Endothelial cell of umbilical vein (primary cell): ENCODE measurements at regions not wholly inside any gene's neighbourhood (a gene's known extent, or its start where the extent isn't known, plus 50 kb on each side); places are given as distances from the start of the nearest gene placed in this dataset. TPM values are rescaled to one million over a fixed set of nuclear protein-coding genes. Genes with fewer than 3 reads are reported as not detected.

Source experiments
- BruUV-seq: library from RNA; stranded (reverse); fragments of 400-500 nt; replicated peaks from 2 replicates; lab custom pipeline; 2021; lab: Mats Ljungman, UMichigan
- CTCF ChIA-PET: fragments of 300-600, 350-600 bp; sonication (Branson Sonifier 250); formaldehyde crosslinking; loops from one replicate; lab custom pipeline; 2021; ENCODE audit warnings: antibody characterized with exemption, inconsistent platforms; lab: Charles Lee
- POLR2A ChIA-PET: fragments of 300-600, 350-600 bp; sonication (Branson Sonifier 250); formaldehyde crosslinking; loops from one replicate; lab custom pipeline; 2021; ENCODE audit warnings: antibody characterized with exemption, inconsistent platforms; lab: Charles Lee
- DNase-seq: peaks from one replicate; pipeline ENCODE4 v3.0.0-alpha.2; 2011; ENCODE audit warnings: low read depth, low spot score
- FAIRE-seq: peaks from 2 replicates; lab custom pipeline; 2011; peaks lifted over from hg19 to GRCh38; lab: Jason Lieb, UNC
- H2AFZ ChIP-seq: 2 replicates; pipeline ENCODE4 v1.6.0; 2012; ENCODE audit warnings: low read depth, low read length, control low read depth, inconsistent platforms
- H3K27ac ChIP-seq: 2 replicates; pipeline ENCODE4 v1.5.1; 2011; ENCODE audit warnings: low read depth, mild to moderate bottlenecking, control low read depth, low read length, moderate library complexity; ENCODE audit not compliant: insufficient read depth
- H3K27me3 ChIP-seq, 2 experiments: 2 replicates each; pipeline versions ENCODE4 v1.6.0 to v1.6.1; 2011; ENCODE audit warnings: low read length in 2 of 2, mixed read lengths in 1 of 2; ENCODE audit not compliant: control insufficient read depth in 2 of 2, insufficient read depth in 2 of 2
- H3K36me3 ChIP-seq, 2 experiments: 2 replicates in 1 of 2; 3 replicates in 1 of 2; pipeline ENCODE4 v1.5.1; 2011; ENCODE audit warnings: low read length in 2 of 2, mild to moderate bottlenecking in 1 of 2, moderate library complexity in 1 of 2; ENCODE audit not compliant: control insufficient read depth in 2 of 2, insufficient read depth in 2 of 2; ENCODE audit errors: extremely low read depth in 1 of 2
- H3K4me1 ChIP-seq: 3 replicates; pipeline ENCODE4 v1.5.1; 2011; ENCODE audit warnings: mild to moderate bottlenecking, low read length; ENCODE audit not compliant: control insufficient read depth, insufficient read depth; ENCODE audit errors: extremely low read depth
- H3K4me2 ChIP-seq: 2 replicates; pipeline ENCODE4 v1.6.1; 2011; ENCODE audit warnings: low read length, control low read depth, mixed read lengths; ENCODE audit not compliant: insufficient read depth
- H3K4me3 ChIP-seq, 3 experiments: fragments of 200-600 bp in 1 of 3; sonication (generic), shearing (Covaris generic) in 1 of 3; replicated peaks in 1 of 3; 2 replicates each; pipeline ENCODE4 v1.5.1; 2011 to 2016; ENCODE audit warnings: control low read depth in 3 of 3, low read length in 3 of 3, mild to moderate bottlenecking in 2 of 3, inconsistent platforms in 1 of 3, low read depth in 1 of 3, moderate library complexity in 1 of 3; ENCODE audit not compliant: insufficient read depth in 1 of 3
- H3K79me2 ChIP-seq: 2 replicates; pipeline ENCODE4 v1.6.0; 2012; ENCODE audit warnings: low read length, inconsistent platforms; ENCODE audit not compliant: control insufficient read depth, insufficient read depth
- H3K9ac ChIP-seq: replicated peaks from 2 replicates; pipeline ENCODE3; 2011; ENCODE audit warnings: low read length, control low read depth; ENCODE audit not compliant: insufficient read depth; ENCODE audit errors: extremely low read depth
- H3K9me1 ChIP-seq: replicated peaks from 3 replicates; pipeline ENCODE4 v1.6.0; 2011; ENCODE audit warnings: mild to moderate bottlenecking, low read length; ENCODE audit not compliant: control insufficient read depth, insufficient read depth; ENCODE audit errors: extremely low read depth
- H3K9me3 ChIP-seq: replicated peaks from 2 replicates; pipeline ENCODE4 v1.5.1; 2012; ENCODE audit warnings: low read length, inconsistent platforms; ENCODE audit not compliant: control insufficient read depth, insufficient read depth
- H4K20me1 ChIP-seq: replicated peaks from 2 replicates; pipeline ENCODE3; 2011; ENCODE audit warnings: mild to moderate bottlenecking, low read length; ENCODE audit not compliant: control insufficient read depth, insufficient read depth; ENCODE audit errors: extremely low read depth
- EZH2 ChIP-seq: IDR thresholded peaks from 2 replicates; pipeline ENCODE4 v1.6.1; 2012; ENCODE audit warnings: borderline replicate concordance, low read depth, mild to moderate bottlenecking, moderate library complexity, low read length, inconsistent platforms; ENCODE audit not compliant: severe bottlenecking
- FOS ChIP-seq: IDR thresholded peaks from 2 replicates; pipeline ENCODE4 v1.6.1; 2011; ENCODE audit warnings: mild to moderate bottlenecking, low read length, moderate library complexity, borderline replicate concordance; ENCODE audit not compliant: insufficient read depth
- GATA2 ChIP-seq: IDR thresholded peaks from 2 replicates; pipeline ENCODE4 v1.7.0; 2011; ENCODE audit warnings: low read depth, mild to moderate bottlenecking, moderate library complexity, mixed read lengths, low read length; ENCODE audit not compliant: insufficient read length, insufficient read depth
- JUN ChIP-seq: IDR thresholded peaks from 2 replicates; pipeline ENCODE4 v1.6.1; 2011; ENCODE audit warnings: borderline replicate concordance, low read depth; ENCODE audit not compliant: insufficient read length, insufficient read depth
- MYC ChIP-seq: IDR thresholded peaks from one replicate; pipeline ENCODE4 v1.6.1; 2011; ENCODE audit warnings: mild to moderate bottlenecking, low read depth, low read length
- POLR2A ChIP-seq: IDR thresholded peaks from 2 replicates; pipeline ENCODE4 v1.6.1; 2012; ENCODE audit warnings: low read depth, mild to moderate bottlenecking, control low read depth, low read length
- POLR2AphosphoS5 ChIP-seq: IDR thresholded peaks from 2 replicates; pipeline ENCODE4 v1.6.1; 2012; ENCODE audit warnings: low read depth, mild to moderate bottlenecking, control low read depth, low read length, moderate library complexity; ENCODE audit not compliant: insufficient read depth
- dilution Hi-C: fragments of 300-500 bp; cut with MboI; formaldehyde crosslinking; loops from one replicate; pipeline ENCODE4 v1.15.0; 2019; ENCODE audit warnings: low sequenced_read_pairs; ENCODE audit not compliant: extremely low pct_ligation_motif_present
- intact Hi-C: fragments of 100-400 bp; cut with micrococcal nuclease; formaldehyde crosslinking; loops from one replicate; pipeline ENCODE4 v1.10.0; 2022
- small RNA-seq: library from RNA; depleted of rRNA; stranded (forward); fragments of <200 nt; gene quantifications from one replicate; pipeline ENCODE3, GENCODE V24; 2012; ENCODE audit warnings: low replicate concordance, low read depth; ENCODE audit not compliant: insufficient read depth, insufficient read length
- TF ChIP-seq, protein P1 (sequence below), 2 donors: IDR thresholded peaks; 1 replicate in 1 of 2; 2 replicates in 1 of 2; pipeline ENCODE4 v1.5.1; 2011; ENCODE audit warnings: low read length in 2 of 2, mild to moderate bottlenecking in 2 of 2, moderate library complexity in 2 of 2, control low read depth in 1 of 2, inconsistent platforms in 1 of 2, low read depth in 1 of 2; ENCODE audit not compliant: insufficient read depth in 1 of 2; ENCODE audit errors: extremely low read depth in 1 of 2
- TF ChIP-seq, protein P2 (sequence below): IDR thresholded peaks from 2 replicates; pipeline ENCODE4 v1.6.1; 2011; ENCODE audit not compliant: insufficient read depth, insufficient read length

DNA sequence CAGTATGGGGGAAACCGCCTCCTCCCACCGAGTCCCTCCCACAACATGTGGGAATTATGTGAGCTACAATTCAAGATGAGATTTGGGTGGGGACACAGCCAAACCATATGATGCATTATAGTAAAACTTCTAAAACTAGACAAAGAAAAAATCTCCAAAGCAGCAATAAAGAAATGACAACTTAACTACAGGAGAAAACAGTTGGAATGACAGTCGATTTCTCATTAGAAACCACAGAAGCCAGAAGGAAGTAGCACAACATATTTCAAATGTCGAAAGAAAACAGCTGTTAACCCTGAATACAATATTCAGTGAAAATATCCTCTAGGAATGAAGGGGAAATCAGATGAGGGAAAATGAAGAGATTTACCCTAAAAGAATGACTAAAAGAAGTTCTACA lies 53.5 kb upstream of the TCF4 start:
- no peaks in the 10 kb centered on the region for H3K4me1 ChIP-seq
- no peaks in the 10 kb centered on the region for H4K20me1 ChIP-seq
- CTCF ChIA-PET: no interaction called here
- H3K4me2 ChIP-seq: no peak overlapping the region
- H3K9me1 ChIP-seq: no peaks in the 10 kb centered on the region
- H2AFZ ChIP-seq: no peak overlapping the region
- H3K27ac ChIP-seq: no peak overlapping the region
- FAIRE-seq (no peak), DNase-seq (no peak)
- POLR2A ChIA-PET: no interaction called here
- no peaks in the 10 kb centered on the region for H3K36me3 ChIP-seq
- no peak overlapping the region for H3K9ac ChIP-seq
- dilution Hi-C loops (no loop called here), intact Hi-C loops (no loop called here)
- H3K79me2 ChIP-seq: no peaks in the 10 kb centered on the region
- H3K9me3 ChIP-seq: no peaks in the 10 kb centered on the region
- TF ChIP-seq EZH2 (no peak), POLR2A (no peak), JUN (no peak), FOS (no peak), GATA2 (no peak), MYC (no peak), POLR2AphosphoS5 (no peak)
- TF ChIP-seq, protein P1, sequence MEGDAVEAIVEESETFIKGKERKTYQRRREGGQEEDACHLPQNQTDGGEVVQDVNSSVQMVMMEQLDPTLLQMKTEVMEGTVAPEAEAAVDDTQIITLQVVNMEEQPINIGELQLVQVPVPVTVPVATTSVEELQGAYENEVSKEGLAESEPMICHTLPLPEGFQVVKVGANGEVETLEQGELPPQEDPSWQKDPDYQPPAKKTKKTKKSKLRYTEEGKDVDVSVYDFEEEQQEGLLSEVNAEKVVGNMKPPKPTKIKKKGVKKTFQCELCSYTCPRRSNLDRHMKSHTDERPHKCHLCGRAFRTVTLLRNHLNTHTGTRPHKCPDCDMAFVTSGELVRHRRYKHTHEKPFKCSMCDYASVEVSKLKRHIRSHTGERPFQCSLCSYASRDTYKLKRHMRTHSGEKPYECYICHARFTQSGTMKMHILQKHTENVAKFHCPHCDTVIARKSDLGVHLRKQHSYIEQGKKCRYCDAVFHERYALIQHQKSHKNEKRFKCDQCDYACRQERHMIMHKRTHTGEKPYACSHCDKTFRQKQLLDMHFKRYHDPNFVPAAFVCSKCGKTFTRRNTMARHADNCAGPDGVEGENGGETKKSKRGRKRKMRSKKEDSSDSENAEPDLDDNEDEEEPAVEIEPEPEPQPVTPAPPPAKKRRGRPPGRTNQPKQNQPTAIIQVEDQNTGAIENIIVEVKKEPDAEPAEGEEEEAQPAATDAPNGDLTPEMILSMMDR (IDR thresholded peaks at IDR 0.05; ENCODE audit: extremely low read depth in 1 of 2, insufficient read depth in 1 of 2, low read depth in 1 of 2, low read length in 2 of 2): no peak
- TF ChIP-seq, protein P2, sequence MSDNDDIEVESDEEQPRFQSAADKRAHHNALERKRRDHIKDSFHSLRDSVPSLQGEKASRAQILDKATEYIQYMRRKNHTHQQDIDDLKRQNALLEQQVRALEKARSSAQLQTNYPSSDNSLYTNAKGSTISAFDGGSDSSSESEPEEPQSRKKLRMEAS: no peak
- no peak overlapping the region for H3K4me3 ChIP-seq
- BruUV-seq: no TSS peak
- H3K27me3 ChIP-seq: no peaks in the 10 kb centered on the region

Small RNA genes in the stretch of these regions (small RNA-seq; reads per million reads assigned to genes)
- not detected for gene RF00045
